Psoas muscle (tissue), 7 donors: ENCODE measurements at regions not wholly inside any gene's neighbourhood (a gene's known extent, or its start where the extent isn't known, plus 50 kb on each side); places are given as distances from the start of the nearest gene placed in this dataset.

Experiments used
- ATAC-seq, 4 donors: fragments of 200-7000 bp; cut with Tn5 transposase; one replicate each; pipeline ENCODE4 v1.9.1; 2020; ENCODE audit warnings: moderate library complexity in 3 of 4, mild to moderate bottlenecking in 2 of 4
- DNase-seq, 2 donors: peaks; one replicate each; pipeline ENCODE4 v3.0.0-alpha.2; 2020
- H3K27ac ChIP-seq: fragments of 200-600 bp; one replicate; pipeline ENCODE4 v1.8.0; 2022
- H3K27me3 ChIP-seq, 3 donors: fragments of 200-600 bp in 1 of 3; one replicate each; pipeline versions ENCODE4 v1.6.1 to v1.8.0; 2013 to 2022; ENCODE audit warnings: low read length in 2 of 3, mild to moderate bottlenecking in 2 of 3, moderate library complexity in 1 of 3; ENCODE audit not compliant: insufficient read depth in 3 of 3
- H3K36me3 ChIP-seq, 2 donors: fragments of 200-600 bp in 1 of 2; one replicate each; pipeline versions ENCODE4 v1.6.1 to v1.8.0; 2013 to 2022; ENCODE audit warnings: low read depth in 1 of 2, mild to moderate bottlenecking in 1 of 2, moderate library complexity in 1 of 2; ENCODE audit not compliant: insufficient read depth in 1 of 2
- H3K4me1 ChIP-seq: fragments of 200-600 bp; one replicate; pipeline ENCODE4 v1.8.0; 2022
- H3K4me3 ChIP-seq: fragments of 200-600 bp; one replicate; pipeline ENCODE4 v1.8.0; 2022; ENCODE audit warnings: mild to moderate bottlenecking
- H3K9me3 ChIP-seq: fragments of 200-600 bp; one replicate; pipeline ENCODE4 v1.8.0; 2022
- CTCF ChIP-seq: fragments of 200-600 bp; IDR thresholded peaks from one replicate; pipeline ENCODE4 v1.8.0; 2022; ENCODE audit warnings: antibody characterized with exemption
- WGBS, 3 donors: extraction: QIAGEN DNeasy Blood & Tissue Kit; methylation state at CpG; one replicate each; pipeline versions ENCODE4 v1.1.6 to v1.1.7; 2013; 5-methylcytosine and 5-hydroxymethylcytosine counted together
- intact Hi-C, 2 donors: fragments of 100-400 bp; cut with DNase I; formaldehyde crosslinking; loops; one replicate each; pipeline versions ENCODE4 v1.11.0 to v1.14.2; 2022
- donor health status: healthy with polysubstance abuse.
- donor health status: DM: no; HTN: no; CAD: no; lungs with moderate emphysema.
- donor health status: Bipolar disorder and iron deficiency.
- donor health status: healthy.
- donor health status: DM: yes; HTN: yes; CAD: no.
- donor health status: DM: no; HTN: no; CAD: no.
- donor health status: DM: yes; HTN: yes; CAD: no.

DNA sequence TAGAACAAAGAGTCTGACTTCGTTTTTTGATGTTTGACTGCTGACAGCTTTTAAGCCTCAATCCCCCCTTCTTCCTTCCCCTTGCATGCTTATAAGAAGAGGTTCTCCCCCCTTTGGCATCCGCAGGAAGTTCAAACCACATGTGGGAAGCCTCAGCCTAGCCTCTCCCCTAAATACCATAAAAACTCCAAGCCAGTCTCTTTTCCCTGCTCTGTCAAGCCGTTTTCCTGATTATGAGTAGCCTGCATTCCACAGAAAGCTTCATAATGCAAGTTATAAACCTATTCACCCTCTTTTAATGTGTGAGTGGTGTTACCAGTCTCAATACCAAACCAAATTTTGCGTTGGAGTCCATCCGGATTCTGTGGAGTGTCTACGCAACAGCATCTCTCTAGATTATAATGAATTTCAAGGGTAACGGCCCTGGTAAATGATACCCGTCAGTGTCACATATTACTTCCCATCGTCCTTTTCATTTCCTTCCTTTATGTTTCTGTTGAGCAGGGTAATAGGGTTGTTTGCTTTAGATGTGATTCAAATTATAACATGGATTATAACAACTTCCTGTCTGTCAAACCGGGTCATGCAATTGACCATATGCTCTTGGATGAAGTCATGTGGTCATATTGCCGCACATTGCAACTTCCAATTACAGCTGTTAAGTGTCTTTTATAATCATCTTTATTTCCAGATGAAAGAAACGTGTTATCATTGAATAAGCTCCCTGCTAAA lies 717.5 kb downstream of the RWDD3 start:
- Histone ChIP-seq H3K27ac (no peak overlapping the region), H3K27me3 (peaks cover 0 to 2% (median 0%) of the 10 kb centered on the region in 3 donors), H3K36me3 (no peaks in the 10 kb centered on the region), H3K4me1 (no peaks in the 10 kb centered on the region), H3K9me3 (no peaks in the 10 kb centered on the region), H3K4me3 (no peak overlapping the region)
- 60 to 64% (median 61%) methylated on average over 12 of the region's 12 CpGs for WGBS, 3 donors
- intact Hi-C loops = no loop called here
- DNase-seq (no peak), ATAC-seq (no peak)
- TF ChIP-seq CTCF = no peak

GRCh38 chr1:95953015-95953414 lies 719.0 kb downstream of the RWDD3 start:
- Histone ChIP-seq H3K36me3 (no peaks in the 10 kb centered on the region), H3K9me3 (no peaks in the 10 kb centered on the region), H3K4me1 (no peaks in the 10 kb centered on the region), H3K27me3 (peaks cover 0 to 2% (median 0%) of the 10 kb centered on the region in 3 donors), H3K4me3 (no peak overlapping the region), H3K27ac (no peak overlapping the region)
- TF ChIP-seq CTCF = no peak
- DNase-seq = no peak
- intact Hi-C loops = no loop called here
- WGBS, 3 donors = 25 to 28% (median 28%) methylated on average over 4 of the region's 4 CpGs
- ATAC-seq = no peak

GRCh38 chr1:95954585-95954984 lies 720.6 kb downstream of the RWDD3 start:
- no peaks in the 10 kb centered on the region for H3K36me3 ChIP-seq
- TF ChIP-seq CTCF = no peak
- DNase-seq = no peak
- no peaks in the 10 kb centered on the region for H3K9me3 ChIP-seq
- intact Hi-C loops = no loop called here
- no peak for ATAC-seq
- H3K27me3 ChIP-seq = peaks cover 0 to 2% (median 0%) of the 10 kb centered on the region in 3 donors
- H3K27ac ChIP-seq = no peak overlapping the region
- H3K4me1 ChIP-seq = no peaks in the 10 kb centered on the region
- H3K4me3 ChIP-seq = no peak overlapping the region
- 73 to 86% (median 79%) methylated on average over 3 of the region's 3 CpGs for WGBS, 3 donors

GRCh38 chr1:95956215-95956614 lies 722.2 kb downstream of the RWDD3 start:
- intact Hi-C loops = no loop called here
- no peak for TF ChIP-seq CTCF
- DNase-seq (no peak), ATAC-seq (no peak)
- Histone ChIP-seq H3K27ac (no peak overlapping the region), H3K4me1 (no peaks in the 10 kb centered on the region), H3K36me3 (no peaks in the 10 kb centered on the region), H3K4me3 (no peak overlapping the region), H3K27me3 (peaks cover 0 to 2% (median 0%) of the 10 kb centered on the region in 3 donors), H3K9me3 (no peaks in the 10 kb centered on the region)

GRCh38 chr1:95957748-95958147 lies 723.7 kb downstream of the RWDD3 start:
- Histone ChIP-seq H3K36me3 (no peaks in the 10 kb centered on the region), H3K27me3 (peaks cover 0 to 2% (median 0%) of the 10 kb centered on the region in 3 donors), H3K27ac (no peak overlapping the region), H3K9me3 (no peaks in the 10 kb centered on the region), H3K4me1 (no peaks in the 10 kb centered on the region), H3K4me3 (no peak overlapping the region)
- no peak for TF ChIP-seq CTCF
- DNase-seq (no peak), ATAC-seq (no peak)
- intact Hi-C loops = no loop called here
- WGBS, 3 donors = 9 to 19% (median 13%) methylated on average over 1 of the region's 1 CpG
